Cardiac fibroblast (primary cell): ENCODE measurements at regions not wholly inside any gene's neighbourhood (a gene's known extent, or its start where the extent isn't known, plus 50 kb on each side); places are given as distances from the start of the nearest gene placed in this dataset.

Experiments used
- DNase-seq, 2 donors: peaks; one replicate each; pipeline versions ENCODE4 v3.0.0 to v3.0.0-alpha.2; 2010; ENCODE audit warnings: low read depth in 2 of 2
- H3K4me3 ChIP-seq, 2 donors: replicated peaks in 1 of 2; 1 replicate in 1 of 2; 2 replicates in 1 of 2; pipeline ENCODE4 v1.5.1; 2011; ENCODE audit warnings: low read depth in 2 of 2, low read length in 2 of 2, mild to moderate bottlenecking in 2 of 2, moderate library complexity in 1 of 2
- CTCF ChIP-seq: IDR thresholded peaks from one replicate; pipeline ENCODE4 v1.5.1; 2011; ENCODE audit warnings: low read depth, mild to moderate bottlenecking, low read length, inconsistent platforms

- TF ChIP-seq CTCF: no peak
- no peak overlapping the region for H3K4me3 ChIP-seq
- DNase-seq: peak; percentile 66 to 85
Measured at GRCh38 chr15:57861815-57862586, 155.5 kb downstream of the POLR2M start.

DNA sequence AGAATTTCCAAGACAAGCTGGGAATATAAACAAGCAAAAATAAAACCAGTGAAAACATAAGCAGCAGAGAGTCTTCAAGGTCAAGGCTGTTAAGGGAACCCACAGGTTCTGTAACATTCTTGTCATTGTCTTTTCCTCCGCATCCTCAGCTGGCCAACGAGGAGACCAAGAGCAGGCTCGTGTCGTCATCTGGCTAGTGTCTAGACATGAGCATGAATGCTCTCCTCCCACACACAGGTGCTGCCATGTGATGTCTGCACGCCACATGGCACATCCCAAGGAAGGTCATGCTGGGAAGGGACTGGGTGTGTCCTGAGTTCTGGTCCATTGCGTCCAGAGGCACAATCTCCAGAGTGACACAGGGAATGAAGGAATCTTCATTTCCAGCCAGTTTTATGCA is 156.2 kb downstream of the POLR2M start:
- H3K4me3 ChIP-seq: no peak overlapping the region
- DNase-seq: no peak
- TF ChIP-seq CTCF: no peak

DNA sequence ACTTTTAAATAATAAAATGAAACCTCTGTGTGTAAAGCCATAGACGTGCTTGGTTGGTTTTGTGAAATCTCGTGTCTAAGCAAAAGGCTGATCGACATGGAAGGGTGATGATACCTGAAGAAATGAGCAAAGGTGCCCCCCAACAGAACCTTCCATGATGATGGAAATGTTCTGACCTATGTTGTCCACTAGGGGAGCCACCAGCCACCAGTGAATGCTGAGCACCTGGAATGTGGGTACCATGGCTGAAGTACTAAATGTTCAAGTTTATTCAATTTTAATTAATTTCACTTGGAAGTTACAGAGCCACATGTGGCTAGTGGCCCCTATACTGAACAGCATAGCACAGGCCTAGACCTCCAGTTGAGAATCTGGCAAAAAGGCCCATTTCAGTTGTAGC is 158.8 kb downstream of the POLR2M start:
- DNase-seq: peak in 1 of 2 donors; percentile 28
- H3K4me3 ChIP-seq: no peak overlapping the region
- peak; percentile 69 for TF ChIP-seq CTCF

DNA sequence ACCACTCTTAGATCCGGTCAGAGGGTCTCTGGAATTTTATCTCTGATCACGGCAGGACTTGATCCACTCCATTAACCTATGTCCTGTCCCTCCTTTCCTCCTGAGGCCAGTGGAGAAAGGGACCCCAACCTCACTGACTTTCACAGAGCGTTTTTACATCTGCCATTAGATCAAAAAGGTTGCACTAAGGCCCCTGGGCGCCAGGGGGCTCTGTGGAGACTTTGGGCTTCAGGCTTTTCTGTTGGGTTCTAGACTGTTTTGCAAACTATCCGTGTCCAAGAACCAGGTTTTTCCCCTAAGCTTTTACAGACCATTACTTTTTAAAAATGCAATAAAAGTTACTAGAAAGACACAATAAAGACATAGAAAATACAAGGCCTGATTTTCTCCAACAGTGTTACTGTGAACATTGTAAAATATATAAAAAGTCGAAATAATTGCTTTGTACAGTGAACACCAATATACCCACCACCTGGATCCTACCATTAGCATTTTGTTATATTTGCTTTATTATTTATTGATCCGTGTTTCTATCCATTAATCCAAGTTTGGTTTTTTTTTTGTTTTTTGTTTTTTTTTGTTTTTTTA is 159.7 kb downstream of the POLR2M start:
- peak; percentile 94 for TF ChIP-seq CTCF
- H3K4me3 ChIP-seq: no peak overlapping the region
- peak; percentile 73 to 77 for DNase-seq

GRCh38 chr15:57867970-57868798 is 161.7 kb downstream of the POLR2M start:
- TF ChIP-seq CTCF: no peak
- no peak overlapping the region for H3K4me3 ChIP-seq
- DNase-seq: no peak

- no peak for DNase-seq
- no peak for TF ChIP-seq CTCF
- H3K4me3 ChIP-seq: no peak overlapping the region
Measured at GRCh38 chr15:57870667-57871066, 164.2 kb downstream of the POLR2M start.
